Thyroid gland (tissue), 4 donors: ENCODE measurements at regions not wholly inside any gene's neighbourhood (a gene's known extent, or its start where the extent isn't known, plus 50 kb on each side); places are given as distances from the start of the nearest gene placed in this dataset.

Source experiments
- POLR2A ChIP-seq, 2 donors: fragments of 450-650 bp; IDR thresholded peaks; one replicate each; pipeline ENCODE4 v1.6.1; 2017; ENCODE audit warnings: antibody characterized with exemption in 2 of 2, mild to moderate bottlenecking in 2 of 2, moderate library complexity in 1 of 2
- TF ChIP-seq, protein P1 (sequence below), 6 experiments: fragments of 200-600 bp in 3 of 6; fragments of 450-650 bp in 3 of 6; sonication (generic) in 3 of 6; IDR thresholded peaks; one replicate each; pipeline ENCODE4 v1.5.1; 2016 to 2019; ENCODE audit warnings: antibody characterized with exemption in 6 of 6, mild to moderate bottlenecking in 2 of 6, inconsistent platforms in 1 of 6, moderate library complexity in 1 of 6

DNA sequence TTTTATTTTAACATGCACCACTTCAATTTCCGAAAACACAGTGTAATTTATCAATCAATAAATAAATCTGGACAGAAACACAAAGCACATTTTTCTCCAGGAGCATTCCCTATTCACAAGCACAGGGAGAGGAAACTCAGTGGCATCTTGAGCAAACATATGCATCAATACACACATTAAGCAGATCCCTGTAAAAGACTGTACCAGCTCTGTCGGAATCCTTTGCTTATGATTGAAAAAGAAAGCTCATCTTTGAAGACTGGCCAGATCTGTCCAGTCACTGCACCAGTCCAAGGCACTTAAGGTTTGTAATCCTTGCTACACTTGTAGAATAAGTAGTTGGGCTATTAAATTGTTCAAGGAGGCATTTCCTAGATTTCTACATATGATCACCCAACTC is 343.9 kb downstream of the BMPER start:
- no peak for TF ChIP-seq POLR2A (IDR thresholded peaks at IDR 0.05)
- TF ChIP-seq, protein P1, sequence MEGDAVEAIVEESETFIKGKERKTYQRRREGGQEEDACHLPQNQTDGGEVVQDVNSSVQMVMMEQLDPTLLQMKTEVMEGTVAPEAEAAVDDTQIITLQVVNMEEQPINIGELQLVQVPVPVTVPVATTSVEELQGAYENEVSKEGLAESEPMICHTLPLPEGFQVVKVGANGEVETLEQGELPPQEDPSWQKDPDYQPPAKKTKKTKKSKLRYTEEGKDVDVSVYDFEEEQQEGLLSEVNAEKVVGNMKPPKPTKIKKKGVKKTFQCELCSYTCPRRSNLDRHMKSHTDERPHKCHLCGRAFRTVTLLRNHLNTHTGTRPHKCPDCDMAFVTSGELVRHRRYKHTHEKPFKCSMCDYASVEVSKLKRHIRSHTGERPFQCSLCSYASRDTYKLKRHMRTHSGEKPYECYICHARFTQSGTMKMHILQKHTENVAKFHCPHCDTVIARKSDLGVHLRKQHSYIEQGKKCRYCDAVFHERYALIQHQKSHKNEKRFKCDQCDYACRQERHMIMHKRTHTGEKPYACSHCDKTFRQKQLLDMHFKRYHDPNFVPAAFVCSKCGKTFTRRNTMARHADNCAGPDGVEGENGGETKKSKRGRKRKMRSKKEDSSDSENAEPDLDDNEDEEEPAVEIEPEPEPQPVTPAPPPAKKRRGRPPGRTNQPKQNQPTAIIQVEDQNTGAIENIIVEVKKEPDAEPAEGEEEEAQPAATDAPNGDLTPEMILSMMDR (IDR thresholded peaks at IDR 0.05): no peak
